ENCODE measurements at regions not wholly inside any gene's neighbourhood (a gene's known extent, or its start where the extent isn't known, plus 50 kb on each side); places are given as distances from the start of the nearest gene placed in this dataset.

DNA sequence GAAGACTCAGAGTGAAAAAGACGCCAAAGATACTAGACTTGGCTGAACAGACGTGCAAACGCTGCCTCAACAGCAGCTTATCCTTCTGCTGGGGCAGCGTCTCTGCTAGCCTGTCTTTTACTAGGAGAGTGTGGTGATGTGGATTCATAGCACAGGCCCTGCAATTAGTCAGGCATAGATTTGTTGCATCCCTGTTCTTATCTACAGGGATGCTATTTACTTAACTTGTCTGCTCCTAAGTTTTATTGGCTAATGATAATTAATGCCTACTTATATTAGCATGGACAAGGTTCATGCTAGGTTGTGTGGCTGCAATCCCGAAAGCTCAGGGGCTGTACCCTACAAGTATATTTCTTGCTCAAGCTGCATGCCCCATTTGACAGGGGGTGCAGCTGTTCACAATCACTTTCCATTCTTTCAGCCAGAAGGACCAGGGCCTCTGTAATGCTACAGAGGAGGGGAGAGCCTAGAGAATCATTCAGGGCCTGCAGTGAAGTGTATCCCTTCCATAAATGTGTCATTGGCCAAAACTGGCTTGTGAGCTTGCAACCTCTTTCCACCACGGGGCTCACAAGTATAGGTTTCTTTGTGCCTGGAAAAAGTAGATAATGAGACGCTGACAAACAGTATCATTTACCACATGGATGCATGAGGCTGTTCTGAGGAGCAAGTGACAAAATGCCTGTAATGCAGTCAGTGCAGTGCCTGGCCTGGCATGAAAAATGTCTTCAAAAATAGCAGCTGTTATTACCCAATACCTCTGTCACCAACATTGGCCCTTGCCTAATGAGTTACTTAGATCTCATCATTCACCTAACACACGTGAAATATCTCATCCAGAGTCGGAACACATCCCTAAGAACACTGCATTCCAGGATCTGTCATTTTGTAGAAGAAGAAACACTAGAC lies 685.8 kb upstream of the API5 start:
- intact Hi-C loops (cut with micrococcal nuclease; ENCODE audit: unreplicated experiment), result no loop called here

DNA sequence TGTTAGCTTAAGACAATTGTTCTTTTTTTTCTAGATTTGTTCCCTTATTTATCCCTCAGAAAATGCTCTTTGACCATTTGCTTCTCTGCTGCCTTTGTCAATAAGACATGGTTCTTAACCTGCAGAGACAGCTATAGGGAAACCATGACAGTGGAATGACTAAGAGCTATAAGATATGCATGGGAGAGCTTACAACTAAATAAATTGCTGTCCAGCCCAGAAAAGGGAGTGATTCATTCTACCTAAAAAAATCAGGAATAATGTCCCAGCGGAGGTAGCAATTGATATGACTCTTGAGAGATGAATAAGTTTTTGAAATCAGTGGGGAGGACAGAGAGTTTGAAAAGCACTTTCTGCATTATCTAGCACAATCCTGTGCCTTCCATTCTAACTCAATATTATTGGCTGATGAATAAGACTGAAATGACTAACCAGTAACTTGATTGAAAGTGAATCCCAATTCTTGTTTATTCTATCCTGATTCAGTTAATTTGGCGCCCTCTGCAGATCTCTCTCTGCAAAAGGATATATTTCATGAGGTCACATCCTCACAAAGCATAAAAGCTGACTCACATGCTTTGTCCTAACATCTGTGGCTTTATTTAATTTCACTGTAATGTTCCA lies 680.5 kb upstream of the API5 start:
- POLR2A ChIA-PET, result interaction anchor here (0.7 to 1.1 kb wide), 2 partner anchors 23 to 330 kb away, joined by 3 read pairs; no protein-coding TSS in a partner anchor
- Histone ChIP-seq H4K20me1 (ENCODE audit: insufficient read depth, low read length) (no peaks in the 10 kb centered on the region), H3K9me3 (ENCODE audit: low read length) (no peaks in the 10 kb centered on the region), H2AFZ (ENCODE audit: low read length) (no peak overlapping the region), H3K4me1 (ENCODE audit: insufficient read depth, low read length, poor library complexity, severe bottlenecking) (no peaks in the 10 kb centered on the region), H3K4me3 (ENCODE audit: low read depth, low read length, poor library complexity, severe bottlenecking) (no peak overlapping the region), H3K36me3 (ENCODE audit: insufficient read depth, low read length) (no peaks in the 10 kb centered on the region), H3K79me2 (ENCODE audit: insufficient read depth, low read depth, low read length) (no peaks in the 10 kb centered on the region), H3K9me2 (ENCODE audit: insufficient read depth, low read length) (no peaks in the 10 kb centered on the region), H3K4me2 (ENCODE audit: low read length) (no peak overlapping the region), H3K27ac (ENCODE audit: low read depth, low read length, poor library complexity, severe bottlenecking) (no peak overlapping the region)
- BruUV-seq (replicated peaks), result no TSS peak
- TF ChIP-seq CTCF (conservative IDR thresholded peaks at IDR 0.05; ENCODE audit: low read length) (peak; percentile 74), EZH2phosphoT487 (IDR thresholded peaks at IDR 0.05; ENCODE audit: borderline replicate concordance, low read depth, low read length) (no peak)
- intact Hi-C loops (cut with micrococcal nuclease; ENCODE audit: unreplicated experiment), result no loop called here
- peak; percentile 11 for DNase-seq (ENCODE audit: low spot score)
- CTCF ChIA-PET (ENCODE audit: unreplicated experiment), result no interaction called here

More for the DNA sequence above, 685.8 kb upstream of the API5 start:
- no peak overlapping the region for H3K27ac ChIP-seq (ENCODE audit: low read depth, low read length, poor library complexity, severe bottlenecking)
- no TSS peak for BruUV-seq (replicated peaks)
- POLR2A ChIA-PET, result interaction anchor here (0.7 kb wide), 2 partner anchors 524 to 1259 kb away, joined by 3 to 4 read pairs; no protein-coding TSS in a partner anchor
- no peak overlapping the region for H3K4me3 ChIP-seq (ENCODE audit: low read depth, low read length, poor library complexity, severe bottlenecking)
- no peaks in the 10 kb centered on the region for H3K79me2 ChIP-seq (ENCODE audit: insufficient read depth, low read depth, low read length)
- no peak for DNase-seq (ENCODE audit: low spot score)
- CTCF ChIA-PET (ENCODE audit: unreplicated experiment), result no interaction called here
- no peak overlapping the region for H2AFZ ChIP-seq (ENCODE audit: low read length)
- no peaks in the 10 kb centered on the region for H3K4me1 ChIP-seq (ENCODE audit: insufficient read depth, low read length, poor library complexity, severe bottlenecking)
- H3K9me3 ChIP-seq (ENCODE audit: low read length), result no peaks in the 10 kb centered on the region
- H3K36me3 ChIP-seq (ENCODE audit: insufficient read depth, low read length), result no peaks in the 10 kb centered on the region
- H3K9me2 ChIP-seq (ENCODE audit: insufficient read depth, low read length), result no peaks in the 10 kb centered on the region
- TF ChIP-seq CTCF (conservative IDR thresholded peaks at IDR 0.05; ENCODE audit: low read length), result no peak
- no peak for TF ChIP-seq EZH2phosphoT487 (IDR thresholded peaks at IDR 0.05; ENCODE audit: borderline replicate concordance, low read depth, low read length)
- no peak overlapping the region for H3K4me2 ChIP-seq (ENCODE audit: low read length)
- H4K20me1 ChIP-seq (ENCODE audit: insufficient read depth, low read length), result no peaks in the 10 kb centered on the region

- ChIA-PET CTCF (ENCODE audit: unreplicated experiment) (no interaction called here), POLR2A (no interaction called here)
- H3K9me3 ChIP-seq (ENCODE audit: low read length), result no peaks in the 10 kb centered on the region
- no peaks in the 10 kb centered on the region for H3K36me3 ChIP-seq (ENCODE audit: insufficient read depth, low read length)
- no peaks in the 10 kb centered on the region for H4K20me1 ChIP-seq (ENCODE audit: insufficient read depth, low read length)
- H3K4me3 ChIP-seq (ENCODE audit: low read depth, low read length, poor library complexity, severe bottlenecking), result no peak overlapping the region
- H3K27ac ChIP-seq (ENCODE audit: low read depth, low read length, poor library complexity, severe bottlenecking), result no peak overlapping the region
- no TSS peak for BruUV-seq (replicated peaks)
- intact Hi-C loops (cut with micrococcal nuclease; ENCODE audit: unreplicated experiment), result no loop called here
- H3K79me2 ChIP-seq (ENCODE audit: insufficient read depth, low read depth, low read length), result no peaks in the 10 kb centered on the region
- no peaks in the 10 kb centered on the region for H3K4me1 ChIP-seq (ENCODE audit: insufficient read depth, low read length, poor library complexity, severe bottlenecking)
- no peak for DNase-seq (ENCODE audit: low spot score)
- TF ChIP-seq CTCF (conservative IDR thresholded peaks at IDR 0.05; ENCODE audit: low read length) (no peak), EZH2phosphoT487 (IDR thresholded peaks at IDR 0.05; ENCODE audit: borderline replicate concordance, low read depth, low read length) (no peak)
- no peaks in the 10 kb centered on the region for H3K9me2 ChIP-seq (ENCODE audit: insufficient read depth, low read length)
- H2AFZ ChIP-seq (ENCODE audit: low read length), result no peak overlapping the region
- H3K4me2 ChIP-seq (ENCODE audit: low read length), result no peak overlapping the region
Measured at GRCh38 chr11:42646959-42647358, 664.8 kb upstream of the API5 start.

All from OCI-LY7 (cell line).